ENCODE measurements at regions not wholly inside any gene's neighbourhood (a gene's known extent, or its start where the extent isn't known, plus 50 kb on each side); places are given as distances from the start of the nearest gene placed in this dataset.

GRCh38 chr5:9743507-9743906 is 113.4 kb upstream of the TAS2R1 start:
- ATAC-seq (ENCODE audit: low read depth), result no peak
- Mint-ChIP-seq H3K27me3 (no peaks in the 10 kb centered on the region), H3K27ac (no peak overlapping the region), H3K9me3 (ENCODE audit: insufficient read depth) (peaks cover 2% of the 10 kb centered on the region), H3K4me1 (no peaks in the 10 kb centered on the region), H3K4me3 (no peak overlapping the region)
- no peak for DNase-seq
- ChIA-PET CTCF (no interaction called here), POLR2A (no interaction called here)
- Histone ChIP-seq H3K9ac (ENCODE audit: low read length) (no peak overlapping the region), H3K4me1 (ENCODE audit: control insufficient read depth in 2 of 2, insufficient read depth in 2 of 2, low read length in 2 of 2) (no peaks in the 10 kb centered on the region), H3K4me3 (ENCODE audit: control extremely low read depth in 1 of 5, extremely low read depth in 1 of 5, insufficient read depth in 1 of 5, low read depth in 2 of 5, low read length in 4 of 5) (no peak overlapping the region), H3K36me3 (replicated peaks in 1 of 2; ENCODE audit: control extremely low read depth in 1 of 2, control insufficient read depth in 1 of 2, extremely low read depth in 1 of 2, insufficient read depth in 2 of 2, low read length in 1 of 2) (no peaks in the 10 kb centered on the region), H3K27me3 (replicated peaks in 1 of 4; ENCODE audit: control extremely low read depth in 1 of 4, control insufficient read depth in 3 of 4, insufficient read depth in 4 of 4, low read length in 3 of 4) (no peaks in the 10 kb centered on the region), H3K79me2 (ENCODE audit: control insufficient read depth, insufficient read depth, low read length) (no peaks in the 10 kb centered on the region), H3K27ac (ENCODE audit: low read length in 2 of 2) (no peak overlapping the region), H3K4me2 (replicated peaks; ENCODE audit: low read depth, low read length, poor library complexity, severe bottlenecking) (no peak overlapping the region), H2AFZ (ENCODE audit: insufficient read depth, low read depth, low read length, poor library complexity, severe bottlenecking) (no peak overlapping the region), H3K9me3 (ENCODE audit: control extremely low read depth in 1 of 3, control insufficient read depth in 2 of 3, insufficient read depth in 1 of 3, low read length in 2 of 3) (no peaks in the 10 kb centered on the region), H4K20me1 (ENCODE audit: control insufficient read depth, insufficient read depth, low read length, poor library complexity, severe bottlenecking) (no peaks in the 10 kb centered on the region)
- WGBS (ENCODE audit: insufficient coverage), result no CpG with 5 or more reads among the region's 3 CpGs
- intact Hi-C loops (cut with micrococcal nuclease), result no loop called here
- TF ChIP-seq EZH2 (IDR thresholded peaks at IDR 0.05; ENCODE audit: borderline replicate concordance, insufficient read depth, low read depth, low read length, poor library complexity, severe bottlenecking), result no peak
- no peak for TF ChIP-seq CTCF (IDR thresholded peaks at IDR 0.05)

GRCh38 chr5:9742848-9743247 is 112.7 kb upstream of the TAS2R1 start:
- no peak for DNase-seq
- Histone ChIP-seq H3K79me2 (ENCODE audit: control insufficient read depth, insufficient read depth, low read length) (no peaks in the 10 kb centered on the region), H3K27ac (ENCODE audit: low read length in 2 of 2) (no peak overlapping the region), H3K4me3 (ENCODE audit: control extremely low read depth in 1 of 5, extremely low read depth in 1 of 5, insufficient read depth in 1 of 5, low read depth in 2 of 5, low read length in 4 of 5) (no peak overlapping the region), H3K4me1 (ENCODE audit: control insufficient read depth in 2 of 2, insufficient read depth in 2 of 2, low read length in 2 of 2) (no peaks in the 10 kb centered on the region), H4K20me1 (ENCODE audit: control insufficient read depth, insufficient read depth, low read length, poor library complexity, severe bottlenecking) (no peaks in the 10 kb centered on the region), H3K27me3 (replicated peaks in 1 of 4; ENCODE audit: control extremely low read depth in 1 of 4, control insufficient read depth in 3 of 4, insufficient read depth in 4 of 4, low read length in 3 of 4) (no peaks in the 10 kb centered on the region), H3K36me3 (replicated peaks in 1 of 2; ENCODE audit: control extremely low read depth in 1 of 2, control insufficient read depth in 1 of 2, extremely low read depth in 1 of 2, insufficient read depth in 2 of 2, low read length in 1 of 2) (no peaks in the 10 kb centered on the region), H3K9ac (ENCODE audit: low read length) (no peak overlapping the region), H3K4me2 (replicated peaks; ENCODE audit: low read depth, low read length, poor library complexity, severe bottlenecking) (no peak overlapping the region), H2AFZ (ENCODE audit: insufficient read depth, low read depth, low read length, poor library complexity, severe bottlenecking) (no peak overlapping the region), H3K9me3 (ENCODE audit: control extremely low read depth in 1 of 3, control insufficient read depth in 2 of 3, insufficient read depth in 1 of 3, low read length in 2 of 3) (no peaks in the 10 kb centered on the region)
- no peaks in the 10 kb centered on the region for H3K4me1 Mint-ChIP-seq
- no CpG with 5 or more reads among the region's 1 CpG for WGBS (ENCODE audit: insufficient coverage)
- H3K9me3 Mint-ChIP-seq (ENCODE audit: insufficient read depth), result no peaks in the 10 kb centered on the region
- intact Hi-C loops (cut with micrococcal nuclease), result no loop called here
- no peaks in the 10 kb centered on the region for H3K27me3 Mint-ChIP-seq
- POLR2A ChIA-PET, result no interaction called here
- TF ChIP-seq EZH2 (IDR thresholded peaks at IDR 0.05; ENCODE audit: borderline replicate concordance, insufficient read depth, low read depth, low read length, poor library complexity, severe bottlenecking), result no peak
- TF ChIP-seq CTCF (IDR thresholded peaks at IDR 0.05), result no peak
- CTCF ChIA-PET, result no interaction called here
- no peak overlapping the region for H3K27ac Mint-ChIP-seq
- ATAC-seq (ENCODE audit: low read depth), result no peak
- H3K4me3 Mint-ChIP-seq, result no peak overlapping the region

Data from B cell (primary cell).